Breast epithelium (tissue), 3 donors: ENCODE measurements at regions not wholly inside any gene's neighbourhood (a gene's known extent, or its start where the extent isn't known, plus 50 kb on each side); places are given as distances from the start of the nearest gene placed in this dataset.

Experiments used
- POLR2A ChIP-seq: fragments of 450-650 bp; IDR thresholded peaks from one replicate; pipeline ENCODE4 v1.6.1; 2016; ENCODE audit warnings: antibody characterized with exemption, mild to moderate bottlenecking, moderate library complexity
- POLR2AphosphoS5 ChIP-seq, 3 donors: sonication (generic); formaldehyde crosslinking; IDR thresholded peaks; one replicate each; pipeline ENCODE4 v1.6.1; 2017; ENCODE audit warnings: antibody characterized with exemption in 3 of 3
- TF ChIP-seq, protein P1 (sequence below), 3 donors: fragments of 450-650 bp; IDR thresholded peaks; one replicate each; pipeline ENCODE4 v1.5.1; 2016 to 2017; ENCODE audit warnings: antibody characterized with exemption in 3 of 3, mild to moderate bottlenecking in 3 of 3, moderate library complexity in 3 of 3

DNA sequence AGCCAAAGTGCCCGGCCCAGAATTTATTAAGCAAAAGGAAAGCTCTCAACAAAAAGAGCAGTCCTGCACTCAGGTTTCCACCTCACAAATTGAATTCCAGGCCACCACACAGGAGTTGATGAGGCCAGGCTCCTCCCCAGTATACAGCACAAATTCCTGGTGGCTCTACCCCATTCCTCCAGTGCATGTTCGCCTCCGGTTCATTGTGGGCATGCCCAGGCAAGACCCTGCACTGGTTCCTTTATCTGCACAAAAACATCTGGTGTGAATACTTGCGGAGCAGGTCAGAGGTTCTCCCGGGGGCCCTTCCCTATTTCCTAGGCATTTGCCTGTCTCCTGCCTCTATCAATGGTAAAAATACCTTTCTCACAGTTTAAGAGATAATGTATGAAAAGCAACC, 195.2 kb upstream of the ANXA10 start:
- TF ChIP-seq, protein P1, sequence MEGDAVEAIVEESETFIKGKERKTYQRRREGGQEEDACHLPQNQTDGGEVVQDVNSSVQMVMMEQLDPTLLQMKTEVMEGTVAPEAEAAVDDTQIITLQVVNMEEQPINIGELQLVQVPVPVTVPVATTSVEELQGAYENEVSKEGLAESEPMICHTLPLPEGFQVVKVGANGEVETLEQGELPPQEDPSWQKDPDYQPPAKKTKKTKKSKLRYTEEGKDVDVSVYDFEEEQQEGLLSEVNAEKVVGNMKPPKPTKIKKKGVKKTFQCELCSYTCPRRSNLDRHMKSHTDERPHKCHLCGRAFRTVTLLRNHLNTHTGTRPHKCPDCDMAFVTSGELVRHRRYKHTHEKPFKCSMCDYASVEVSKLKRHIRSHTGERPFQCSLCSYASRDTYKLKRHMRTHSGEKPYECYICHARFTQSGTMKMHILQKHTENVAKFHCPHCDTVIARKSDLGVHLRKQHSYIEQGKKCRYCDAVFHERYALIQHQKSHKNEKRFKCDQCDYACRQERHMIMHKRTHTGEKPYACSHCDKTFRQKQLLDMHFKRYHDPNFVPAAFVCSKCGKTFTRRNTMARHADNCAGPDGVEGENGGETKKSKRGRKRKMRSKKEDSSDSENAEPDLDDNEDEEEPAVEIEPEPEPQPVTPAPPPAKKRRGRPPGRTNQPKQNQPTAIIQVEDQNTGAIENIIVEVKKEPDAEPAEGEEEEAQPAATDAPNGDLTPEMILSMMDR (IDR thresholded peaks at IDR 0.05) = no peak
- TF ChIP-seq POLR2A (no peak), POLR2AphosphoS5 (IDR thresholded peaks at IDR 0.05) (no peak)
